ENCODE measurements at regions not wholly inside any gene's neighbourhood (a gene's known extent, or its start where the extent isn't known, plus 50 kb on each side); places are given as distances from the start of the nearest gene placed in this dataset.
"Not testable (repeated sequence)": the region's sequence is repeated elsewhere in the genome, so short reads cannot be mapped to it uniquely, and the experiment has no call there.

- DNase-seq (ENCODE audit: low spot score in 2 of 2) = no peak
- Histone ChIP-seq H3K27ac (no peak overlapping the region), H3K36me3 (no peaks in the 10 kb centered on the region), H3K4me1 (peaks cover 4% of the 10 kb centered on the region), H3K4me3 (no peak overlapping the region), H3K27me3 (no peaks in the 10 kb centered on the region), H3K9me3 (peaks cover 5% of the 10 kb centered on the region)
- WGBS = 93% methylated on average over 3 of the region's 3 CpGs
- TF ChIP-seq POLR2A (IDR thresholded peaks at IDR 0.05) (no peak), EP300 (IDR thresholded peaks at IDR 0.05) (no peak), POLR2AphosphoS5 (IDR thresholded peaks at IDR 0.05) (no peak)
- TF ChIP-seq, protein P1, sequence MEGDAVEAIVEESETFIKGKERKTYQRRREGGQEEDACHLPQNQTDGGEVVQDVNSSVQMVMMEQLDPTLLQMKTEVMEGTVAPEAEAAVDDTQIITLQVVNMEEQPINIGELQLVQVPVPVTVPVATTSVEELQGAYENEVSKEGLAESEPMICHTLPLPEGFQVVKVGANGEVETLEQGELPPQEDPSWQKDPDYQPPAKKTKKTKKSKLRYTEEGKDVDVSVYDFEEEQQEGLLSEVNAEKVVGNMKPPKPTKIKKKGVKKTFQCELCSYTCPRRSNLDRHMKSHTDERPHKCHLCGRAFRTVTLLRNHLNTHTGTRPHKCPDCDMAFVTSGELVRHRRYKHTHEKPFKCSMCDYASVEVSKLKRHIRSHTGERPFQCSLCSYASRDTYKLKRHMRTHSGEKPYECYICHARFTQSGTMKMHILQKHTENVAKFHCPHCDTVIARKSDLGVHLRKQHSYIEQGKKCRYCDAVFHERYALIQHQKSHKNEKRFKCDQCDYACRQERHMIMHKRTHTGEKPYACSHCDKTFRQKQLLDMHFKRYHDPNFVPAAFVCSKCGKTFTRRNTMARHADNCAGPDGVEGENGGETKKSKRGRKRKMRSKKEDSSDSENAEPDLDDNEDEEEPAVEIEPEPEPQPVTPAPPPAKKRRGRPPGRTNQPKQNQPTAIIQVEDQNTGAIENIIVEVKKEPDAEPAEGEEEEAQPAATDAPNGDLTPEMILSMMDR (IDR thresholded peaks at IDR 0.05) = no peak
These were observed 106.4 kb upstream of the SHB start for GRCh38 chr9:38175423-38175822.

GRCh38 chr9:38172586-38172985 lies 103.6 kb upstream of the SHB start:
- no peaks in the 10 kb centered on the region for H3K4me1 ChIP-seq
- H3K27ac ChIP-seq = peak overlapping the region; percentile 27
- 42% methylated on average over 4 of the region's 4 CpGs for WGBS
- no peaks in the 10 kb centered on the region for H3K36me3 ChIP-seq
- DNase-seq (ENCODE audit: low spot score in 2 of 2) = no peak
- no peaks in the 10 kb centered on the region for H3K27me3 ChIP-seq
- H3K4me3 ChIP-seq = no peak overlapping the region
- TF ChIP-seq EP300 (IDR thresholded peaks at IDR 0.05) (no peak), POLR2AphosphoS5 (IDR thresholded peaks at IDR 0.05) (no peak), POLR2A (IDR thresholded peaks at IDR 0.05) (no peak)
- TF ChIP-seq, protein P1 (IDR thresholded peaks at IDR 0.05) = no peak
- H3K9me3 ChIP-seq = peaks cover 12% of the 10 kb centered on the region

DNA sequence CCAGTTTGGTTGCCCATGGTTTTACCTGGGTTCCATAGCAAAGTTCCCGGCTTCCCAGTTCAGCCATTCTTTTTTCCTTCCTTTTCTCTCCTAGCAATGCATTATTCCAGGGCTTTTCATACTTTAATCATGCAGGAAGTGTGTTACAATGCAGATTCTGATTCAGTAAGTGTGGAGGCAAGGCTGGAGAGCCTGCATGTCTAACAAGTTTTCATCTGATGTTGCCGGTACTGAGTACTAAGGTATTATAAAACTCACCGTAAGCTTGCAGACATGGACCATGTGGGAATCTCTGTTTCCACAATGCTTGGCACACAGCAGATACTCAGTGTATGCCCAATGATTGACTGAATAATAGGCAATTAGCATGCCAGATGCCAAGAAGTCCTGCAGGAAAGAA lies 102.9 kb upstream of the SHB start:
- Histone ChIP-seq H3K27ac (no peak overlapping the region), H3K4me1 (no peaks in the 10 kb centered on the region), H3K36me3 (no peaks in the 10 kb centered on the region), H3K9me3 (peaks cover 12% of the 10 kb centered on the region), H3K4me3 (no peak overlapping the region), H3K27me3 (no peaks in the 10 kb centered on the region)
- TF ChIP-seq, protein P1 (IDR thresholded peaks at IDR 0.05) = no peak
- no peak for TF ChIP-seq POLR2A (IDR thresholded peaks at IDR 0.05)
- no peak for TF ChIP-seq POLR2AphosphoS5 (IDR thresholded peaks at IDR 0.05)
- no peak for TF ChIP-seq EP300 (IDR thresholded peaks at IDR 0.05)
- DNase-seq (ENCODE audit: low spot score in 2 of 2) = no peak
- 82% methylated on average over 3 of the region's 3 CpGs for WGBS

DNA sequence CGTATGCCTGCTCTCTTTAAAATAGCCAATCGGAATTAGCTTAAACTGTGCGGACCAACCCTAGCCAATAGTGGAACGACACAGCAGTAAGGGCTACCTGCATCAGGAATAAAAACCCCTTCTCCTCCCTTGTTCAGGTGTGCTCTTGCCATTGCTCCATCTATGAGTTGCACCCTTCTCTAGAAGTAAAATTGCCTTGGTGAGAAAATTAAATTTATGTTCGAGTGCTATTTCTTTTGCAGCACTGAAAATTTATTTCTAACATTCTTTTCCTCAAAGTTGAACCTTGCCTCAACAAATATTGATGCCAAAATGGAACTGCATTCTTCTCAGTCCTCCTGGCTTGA lies 102.5 kb upstream of the SHB start:
- Histone ChIP-seq H3K27me3 (no peaks in the 10 kb centered on the region), H3K36me3 (no peaks in the 10 kb centered on the region), H3K9me3 (peaks cover 12% of the 10 kb centered on the region), H3K4me3 (no peak overlapping the region), H3K4me1 (no peaks in the 10 kb centered on the region), H3K27ac (no peak overlapping the region)
- TF ChIP-seq POLR2AphosphoS5 (IDR thresholded peaks at IDR 0.05) (no peak), EP300 (IDR thresholded peaks at IDR 0.05) (no peak), POLR2A (IDR thresholded peaks at IDR 0.05) (no peak)
- TF ChIP-seq, protein P1 (IDR thresholded peaks at IDR 0.05) = no peak
- WGBS = 80% methylated on average over 5 of the region's 5 CpGs
- no peak for DNase-seq (ENCODE audit: low spot score in 2 of 2)

GRCh38 chr9:38170763-38171537 lies 101.9 kb upstream of the SHB start:
- H3K36me3 ChIP-seq; H3K27me3 ChIP-seq; H3K4me1 ChIP-seq; DNase-seq (ENCODE audit: low spot score in 2 of 2); H3K4me3 ChIP-seq: not testable (repeated sequence)
- H3K27ac ChIP-seq = peak overlapping the region; percentile 39
- WGBS = 80% methylated on average over 9 of the region's 9 CpGs
- H3K9me3 ChIP-seq = peaks cover 12% of the 10 kb centered on the region

- WGBS = 95% methylated on average over 6 of the region's 6 CpGs
- not testable (repeated sequence) for H3K27ac ChIP-seq, H3K4me3 ChIP-seq
These were observed 101.1 kb upstream of the SHB start for GRCh38 chr9:38170155-38170554.

More at GRCh38 chr9:38170155-38170554, 101.1 kb upstream of the SHB start:
- DNase-seq (ENCODE audit: low spot score in 2 of 2); H3K4me1 ChIP-seq; H3K27me3 ChIP-seq; H3K36me3 ChIP-seq: not testable (repeated sequence)
- peaks cover 12% of the 10 kb centered on the region for H3K9me3 ChIP-seq
